Omental fat pad (tissue), 3 donors: ENCODE measurements at regions not wholly inside any gene's neighbourhood (a gene's known extent, or its start where the extent isn't known, plus 50 kb on each side); places are given as distances from the start of the nearest gene placed in this dataset.
A peak's percentile ranks its signal among the peaks of the same experiment; 100 is the strongest.

Source experiments
- ATAC-seq: fragments of 150-250 bp; one replicate; pipeline ENCODE4 v1.9.1; 2016; ENCODE audit warnings: mild to moderate bottlenecking, moderate library complexity; ENCODE audit not compliant: low FRiP score
- DNase-seq: peaks from one replicate; pipeline ENCODE4 v3.0.0-alpha.2; 2019; ENCODE audit warnings: low spot score
- CTCF ChIP-seq, 3 donors: fragments of 450-650 bp; IDR thresholded peaks; one replicate each; pipeline ENCODE4 v1.5.1; 2016 to 2017; ENCODE audit warnings: antibody characterized with exemption in 3 of 3, mild to moderate bottlenecking in 3 of 3, moderate library complexity in 2 of 3

GRCh38 chr11:30128269-30128932 lies 102.4 kb upstream of the FSHB start:
- TF ChIP-seq CTCF (IDR thresholded peaks at IDR 0.05): no peak
- DNase-seq: no peak
- ATAC-seq: no peak

- ATAC-seq (peak; percentile 72), DNase-seq (no peak)
- no peak for TF ChIP-seq CTCF (IDR thresholded peaks at IDR 0.05)
Observed at GRCh38 chr11:30131535-30131934, 99.3 kb upstream of the FSHB start.

- no peak for TF ChIP-seq CTCF (IDR thresholded peaks at IDR 0.05)
- ATAC-seq: no peak
- no peak for DNase-seq
Observed at GRCh38 chr11:30133281-30133680, 97.5 kb upstream of the FSHB start.

- ATAC-seq: no peak
Observed at GRCh38 chr11:30143098-30143705, 87.6 kb upstream of the FSHB start.

GRCh38 chr11:30147293-30147692 lies 83.5 kb upstream of the FSHB start:
- no peak for ATAC-seq
- TF ChIP-seq CTCF (IDR thresholded peaks at IDR 0.05): no peak
- DNase-seq: no peak

More at GRCh38 chr11:30143098-30143705, 87.6 kb upstream of the FSHB start:
- DNase-seq: no peak
- no peak for TF ChIP-seq CTCF (IDR thresholded peaks at IDR 0.05)

- TF ChIP-seq CTCF (IDR thresholded peaks at IDR 0.05): no peak
- ATAC-seq: no peak
- DNase-seq: no peak
Observed at GRCh38 chr11:30149998-30150397, 80.8 kb upstream of the FSHB start.

GRCh38 chr11:30150425-30150824 lies 80.4 kb upstream of the FSHB start:
- DNase-seq: no peak
- ATAC-seq: no peak
- no peak for TF ChIP-seq CTCF (IDR thresholded peaks at IDR 0.05)
